GM23338 (cell line): ENCODE measurements at regions not wholly inside any gene's neighbourhood (a gene's known extent, or its start where the extent isn't known, plus 50 kb on each side); places are given as distances from the start of the nearest gene placed in this dataset.

Experiments
- ATAC-seq: fragments of 200-7000 bp; cut with Tn5 transposase; 3 replicates; pipeline ENCODE4 v1.9.1; 2020
- DNase-seq: peaks from one replicate; pipeline ENCODE4 v3.0.0-alpha.2; 2015; ENCODE audit warnings: low spot score
- H2AFZ ChIP-seq: fragments of 200-600 bp; sonication (generic); 2 replicates; pipeline ENCODE4 v1.8.0; 2016; ENCODE audit warnings: antibody characterized with exemption, mild to moderate bottlenecking, moderate library complexity
- H3F3A ChIP-seq: fragments of 200-600 bp; sonication (generic); replicated peaks from 2 replicates; pipeline ENCODE4 v1.8.0; 2017; ENCODE audit warnings: antibody characterized with exemption, mixed run types, low read depth
- H3K27ac ChIP-seq: fragments of 200-600 bp; sonication (generic); 2 replicates; pipeline ENCODE4 v1.6.1; 2016; ENCODE audit warnings: low read depth
- H3K27me3 ChIP-seq: fragments of 200-600 bp; sonication (generic); 2 replicates; pipeline ENCODE4 v1.8.0; 2016; ENCODE audit warnings: mild to moderate bottlenecking, mixed run types, moderate library complexity; ENCODE audit not compliant: insufficient read depth
- H3K36me3 ChIP-seq: fragments of 200-600 bp; sonication (generic); 2 replicates; pipeline ENCODE4 v1.8.0; 2016; ENCODE audit warnings: mild to moderate bottlenecking; ENCODE audit not compliant: insufficient read depth
- H3K4me1 ChIP-seq: fragments of 200-600 bp; sonication (generic); 2 replicates; pipeline ENCODE4 v1.8.0; 2016; ENCODE audit warnings: mild to moderate bottlenecking, moderate library complexity; ENCODE audit not compliant: insufficient read depth
- H3K4me2 ChIP-seq: fragments of 200-600 bp; sonication (generic); 2 replicates; pipeline ENCODE4 v1.7.1; 2017; ENCODE audit warnings: mixed run types
- H3K4me3 ChIP-seq: fragments of 200-600 bp; sonication (generic); 2 replicates; pipeline ENCODE4 v1.6.1; 2016; ENCODE audit warnings: mixed run types
- H3K79me2 ChIP-seq: fragments of 200-600 bp; sonication (generic); replicated peaks from 2 replicates; pipeline ENCODE4 v1.8.0; 2017; ENCODE audit warnings: mild to moderate bottlenecking; ENCODE audit not compliant: insufficient read depth
- H3K9me2 ChIP-seq: fragments of 200-600 bp; sonication (generic); 2 replicates; pipeline ENCODE4 v1.8.0; 2017; ENCODE audit not compliant: insufficient read depth
- H4K20me1 ChIP-seq: fragments of 200-600 bp; sonication (generic); replicated peaks from 2 replicates; pipeline ENCODE4 v1.8.0; 2017; ENCODE audit warnings: mild to moderate bottlenecking; ENCODE audit not compliant: insufficient read depth
- H3K27ac Mint-ChIP-seq: 2 replicates; pipeline ENCODE4 v1.8.0; 2020; ENCODE audit warnings: inconsistent platforms, mild to moderate bottlenecking, moderate library complexity, mixed read lengths
- H3K27me3 Mint-ChIP-seq: 3 replicates; pipeline ENCODE4 v1.8.0; 2022; ENCODE audit warnings: low read depth, mild to moderate bottlenecking, moderate library complexity, mixed read lengths, inconsistent platforms; ENCODE audit not compliant: insufficient read depth, poor library complexity
- H3K36me3 Mint-ChIP-seq: 3 replicates; pipeline ENCODE4 v1.8.0; 2021; ENCODE audit warnings: low read depth, mild to moderate bottlenecking, inconsistent platforms, moderate library complexity, mixed read lengths
- H3K4me1 Mint-ChIP-seq: 3 replicates; pipeline ENCODE4 v1.8.0; 2020; ENCODE audit warnings: mild to moderate bottlenecking, inconsistent platforms, mixed read lengths
- H3K4me3 Mint-ChIP-seq: 3 replicates; pipeline ENCODE4 v1.8.0; 2021; ENCODE audit warnings: moderate library complexity, mild to moderate bottlenecking, inconsistent platforms, mixed read lengths
- H3K9me3 Mint-ChIP-seq: 3 replicates; pipeline ENCODE4 v1.8.0; 2020; ENCODE audit warnings: moderate library complexity, mild to moderate bottlenecking, inconsistent platforms, mixed read lengths
- JUNB ChIP-seq: IDR thresholded peaks from one replicate; pipeline ENCODE4 v1.6.1; 2016; ENCODE audit warnings: antibody characterized with exemption; ENCODE audit not compliant: unreplicated experiment
- NANOG ChIP-seq: IDR thresholded peaks from 2 replicates; pipeline ENCODE4 v1.6.1; 2016; ENCODE audit warnings: antibody characterized with exemption, borderline replicate concordance
- POLR2AphosphoS5 ChIP-seq: IDR thresholded peaks from 2 replicates; pipeline ENCODE4 v1.6.1; 2016; ENCODE audit warnings: antibody characterized with exemption, low read depth
- STAT1 ChIP-seq: IDR thresholded peaks from one replicate; pipeline ENCODE4 v1.6.1; 2016; ENCODE audit warnings: antibody characterized with exemption; ENCODE audit not compliant: unreplicated experiment
- ZNF114 ChIP-seq: fragments of 250-450 bp; sonication (Bioruptor Pico); IDR thresholded peaks from 2 replicates; pipeline ENCODE4 v1.5.0; 2020; ENCODE audit warnings: mild to moderate bottlenecking, moderate library complexity
- ZNF331 ChIP-seq: fragments of 250-450 bp; sonication (Bioruptor Pico); IDR thresholded peaks from 2 replicates; pipeline ENCODE4 v1.5.0; 2020; ENCODE audit warnings: low read depth, mild to moderate bottlenecking, moderate library complexity
- ZNF462 ChIP-seq: fragments of 250-450 bp; sonication (Bioruptor Pico); IDR thresholded peaks from 2 replicates; pipeline ENCODE4 v1.5.0; 2020; ENCODE audit warnings: mild to moderate bottlenecking, moderate library complexity

DNA sequence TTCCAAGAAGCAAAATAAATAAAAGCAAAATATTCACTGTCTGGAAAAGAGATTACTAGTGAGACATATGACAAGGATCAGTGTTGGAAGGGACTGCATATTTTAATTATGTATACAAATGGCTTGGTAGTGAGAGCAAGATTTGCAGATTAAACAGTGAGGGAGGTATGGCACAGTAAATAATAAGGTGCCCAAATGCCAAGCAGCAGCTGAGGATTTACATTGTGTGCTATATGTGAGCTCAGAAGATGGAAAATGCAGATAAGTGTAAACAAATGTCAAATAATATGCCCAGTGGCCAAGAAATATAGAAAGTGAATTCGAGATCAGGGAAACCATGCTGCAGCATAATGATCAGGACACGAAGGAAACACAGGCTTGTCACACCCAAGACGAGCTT lies 173.8 kb upstream of the NRSN1 start (continued):
- no peak for TF ChIP-seq ZNF462 (CRISPR knock-in tag)
- no peak for TF ChIP-seq STAT1
- TF ChIP-seq NANOG, result no peak
- TF ChIP-seq JUNB, result no peak
- no peak for TF ChIP-seq ZNF331 (CRISPR knock-in tag)

- H3K27ac ChIP-seq, result no peak overlapping the region
- H3K79me2 ChIP-seq, result no peaks in the 10 kb centered on the region
- H4K20me1 ChIP-seq, result no peaks in the 10 kb centered on the region
- no peaks in the 10 kb centered on the region for H3K27me3 ChIP-seq
- H3F3A ChIP-seq, result no peaks in the 10 kb centered on the region
- no peak for DNase-seq
- Mint-ChIP-seq H3K27ac (no peak overlapping the region), H3K36me3 (no peaks in the 10 kb centered on the region), H3K9me3 (no peaks in the 10 kb centered on the region), H3K4me3 (no peak overlapping the region), H3K4me1 (peaks cover 20% of the 10 kb centered on the region), H3K27me3 (no peaks in the 10 kb centered on the region)
- ATAC-seq, result no peak
- no peak overlapping the region for H3K4me3 ChIP-seq
- H3K4me2 ChIP-seq, result no peak overlapping the region
- peaks cover 8% of the 10 kb centered on the region; the same call in 1 of the 2 replicates for H3K4me1 ChIP-seq
- TF ChIP-seq ZNF114 (CRISPR knock-in tag) (no peak), POLR2AphosphoS5 (no peak), JUNB (no peak)
- no peak overlapping the region for H2AFZ ChIP-seq
- H3K36me3 ChIP-seq, result no peaks in the 10 kb centered on the region
- H3K9me2 ChIP-seq, result no peaks in the 10 kb centered on the region
Observed at GRCh38 chr6:23953976-23954375, 172.0 kb upstream of the NRSN1 start.
